ENCODE measurements at regions not wholly inside any gene's neighbourhood (a gene's known extent, or its start where the extent isn't known, plus 50 kb on each side); places are given as distances from the start of the nearest gene placed in this dataset.

DNA sequence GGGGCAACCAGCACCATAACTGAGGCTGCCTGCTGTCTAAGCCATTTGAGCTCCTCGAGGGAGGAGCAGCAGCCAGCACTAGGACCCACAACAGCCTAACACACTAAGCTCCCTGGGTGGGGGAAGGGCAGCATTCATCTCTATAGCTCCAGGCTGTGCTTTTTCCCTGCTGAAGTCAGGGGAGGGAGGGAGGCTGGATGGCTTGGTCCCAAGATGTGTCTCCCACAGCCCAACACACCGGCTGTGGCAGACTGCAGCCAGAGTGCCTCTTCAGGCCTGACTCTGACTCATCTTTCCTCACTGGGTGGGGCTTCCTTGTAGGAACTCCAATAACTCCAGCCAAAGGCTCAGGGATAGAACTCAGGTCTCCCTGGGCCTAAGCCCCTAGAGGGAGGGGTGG is 296.3 kb downstream of the PRDM2 start:
- Histone ChIP-seq H3K9me3 (ENCODE audit: control extremely low read depth in 1 of 3, control insufficient read depth in 2 of 3, insufficient read depth in 1 of 3, low read length in 2 of 3) (peaks cover 0 to 11% (median 1%) of the 10 kb centered on the region in 3 donors), H3K9ac (ENCODE audit: low read length) (no peak overlapping the region), H3K4me2 (replicated peaks; ENCODE audit: low read depth, low read length, poor library complexity, severe bottlenecking) (no peak overlapping the region), H3K4me1 (ENCODE audit: control insufficient read depth in 2 of 2, insufficient read depth in 2 of 2, low read length in 2 of 2) (no peaks in the 10 kb centered on the region), H4K20me1 (ENCODE audit: control insufficient read depth, insufficient read depth, low read length, poor library complexity, severe bottlenecking) (no peaks in the 10 kb centered on the region), H2AFZ (ENCODE audit: insufficient read depth, low read depth, low read length, poor library complexity, severe bottlenecking) (no peak overlapping the region), H3K79me2 (ENCODE audit: control insufficient read depth, insufficient read depth, low read length) (no peaks in the 10 kb centered on the region), H3K4me3 (ENCODE audit: control extremely low read depth in 1 of 5, extremely low read depth in 1 of 5, insufficient read depth in 1 of 5, low read depth in 2 of 5, low read length in 4 of 5) (no peak overlapping the region), H3K36me3 (replicated peaks in 1 of 2; ENCODE audit: control extremely low read depth in 1 of 2, control insufficient read depth in 1 of 2, extremely low read depth in 1 of 2, insufficient read depth in 2 of 2, low read length in 1 of 2) (no peaks in the 10 kb centered on the region), H3K27ac (ENCODE audit: low read length in 2 of 2) (no peak overlapping the region), H3K27me3 (replicated peaks in 1 of 4; ENCODE audit: control extremely low read depth in 1 of 4, control insufficient read depth in 3 of 4, insufficient read depth in 4 of 4, low read length in 3 of 4) (peaks cover 0 to 4% (median 0%) of the 10 kb centered on the region in 4 experiments)
- ATAC-seq (ENCODE audit: low read depth) (no peak), DNase-seq (no peak)
- POLR2A ChIA-PET, result no interaction called here
- no CpG with 5 or more reads among the region's 2 CpGs for WGBS (ENCODE audit: insufficient coverage)
- Mint-ChIP-seq H3K9me3 (ENCODE audit: insufficient read depth) (peaks cover 9% of the 10 kb centered on the region), H3K27ac (no peak overlapping the region), H3K4me1 (no peaks in the 10 kb centered on the region), H3K4me3 (no peak overlapping the region), H3K27me3 (peaks cover 12% of the 10 kb centered on the region)
- intact Hi-C loops (cut with micrococcal nuclease), result no loop called here
- CTCF ChIA-PET, result no interaction called here
- TF ChIP-seq, protein P1, sequence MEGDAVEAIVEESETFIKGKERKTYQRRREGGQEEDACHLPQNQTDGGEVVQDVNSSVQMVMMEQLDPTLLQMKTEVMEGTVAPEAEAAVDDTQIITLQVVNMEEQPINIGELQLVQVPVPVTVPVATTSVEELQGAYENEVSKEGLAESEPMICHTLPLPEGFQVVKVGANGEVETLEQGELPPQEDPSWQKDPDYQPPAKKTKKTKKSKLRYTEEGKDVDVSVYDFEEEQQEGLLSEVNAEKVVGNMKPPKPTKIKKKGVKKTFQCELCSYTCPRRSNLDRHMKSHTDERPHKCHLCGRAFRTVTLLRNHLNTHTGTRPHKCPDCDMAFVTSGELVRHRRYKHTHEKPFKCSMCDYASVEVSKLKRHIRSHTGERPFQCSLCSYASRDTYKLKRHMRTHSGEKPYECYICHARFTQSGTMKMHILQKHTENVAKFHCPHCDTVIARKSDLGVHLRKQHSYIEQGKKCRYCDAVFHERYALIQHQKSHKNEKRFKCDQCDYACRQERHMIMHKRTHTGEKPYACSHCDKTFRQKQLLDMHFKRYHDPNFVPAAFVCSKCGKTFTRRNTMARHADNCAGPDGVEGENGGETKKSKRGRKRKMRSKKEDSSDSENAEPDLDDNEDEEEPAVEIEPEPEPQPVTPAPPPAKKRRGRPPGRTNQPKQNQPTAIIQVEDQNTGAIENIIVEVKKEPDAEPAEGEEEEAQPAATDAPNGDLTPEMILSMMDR (IDR thresholded peaks at IDR 0.05), result no peak
- no peak for TF ChIP-seq EZH2 (IDR thresholded peaks at IDR 0.05; ENCODE audit: borderline replicate concordance, insufficient read depth, low read depth, low read length, poor library complexity, severe bottlenecking)

DNA sequence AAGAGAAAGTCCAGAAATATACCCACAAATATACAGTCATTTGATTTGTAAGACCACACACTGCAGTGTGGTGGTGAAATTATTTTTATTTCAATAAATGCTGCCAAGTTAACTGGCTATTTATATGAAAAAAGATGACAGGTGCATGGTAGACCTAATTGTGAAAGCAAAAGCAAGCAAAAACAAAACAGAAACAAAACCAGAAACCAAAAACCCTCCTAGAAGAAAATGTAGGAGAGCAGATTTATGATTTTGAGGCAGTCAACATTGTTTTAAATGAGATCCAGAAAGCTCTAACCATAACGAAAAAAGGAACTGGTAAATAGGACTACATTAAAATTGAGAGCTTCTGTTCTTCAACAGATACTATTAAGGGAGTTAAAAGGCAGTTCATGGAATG is 303.6 kb downstream of the PRDM2 start:
- Histone ChIP-seq H3K4me2 (replicated peaks; ENCODE audit: low read depth, low read length, poor library complexity, severe bottlenecking) (no peak overlapping the region), H3K27me3 (replicated peaks in 1 of 4; ENCODE audit: control extremely low read depth in 1 of 4, control insufficient read depth in 3 of 4, insufficient read depth in 4 of 4, low read length in 3 of 4) (no peaks in the 10 kb centered on the region), H4K20me1 (ENCODE audit: control insufficient read depth, insufficient read depth, low read length, poor library complexity, severe bottlenecking) (no peaks in the 10 kb centered on the region), H3K4me1 (ENCODE audit: control insufficient read depth in 2 of 2, insufficient read depth in 2 of 2, low read length in 2 of 2) (no peaks in the 10 kb centered on the region), H3K27ac (ENCODE audit: low read length in 2 of 2) (no peak overlapping the region), H3K9me3 (ENCODE audit: control extremely low read depth in 1 of 3, control insufficient read depth in 2 of 3, insufficient read depth in 1 of 3, low read length in 2 of 3) (peaks cover 0 to 1% (median 0%) of the 10 kb centered on the region in 3 donors), H3K36me3 (replicated peaks in 1 of 2; ENCODE audit: control extremely low read depth in 1 of 2, control insufficient read depth in 1 of 2, extremely low read depth in 1 of 2, insufficient read depth in 2 of 2, low read length in 1 of 2) (no peaks in the 10 kb centered on the region), H3K9ac (ENCODE audit: low read length) (no peak overlapping the region), H3K79me2 (ENCODE audit: control insufficient read depth, insufficient read depth, low read length) (no peaks in the 10 kb centered on the region), H3K4me3 (ENCODE audit: control extremely low read depth in 1 of 5, extremely low read depth in 1 of 5, insufficient read depth in 1 of 5, low read depth in 2 of 5, low read length in 4 of 5) (no peak overlapping the region), H2AFZ (ENCODE audit: insufficient read depth, low read depth, low read length, poor library complexity, severe bottlenecking) (no peak overlapping the region)
- TF ChIP-seq, protein P1 (IDR thresholded peaks at IDR 0.05), result no peak
- no peak for TF ChIP-seq EZH2 (IDR thresholded peaks at IDR 0.05; ENCODE audit: borderline replicate concordance, insufficient read depth, low read depth, low read length, poor library complexity, severe bottlenecking)
- ChIA-PET CTCF (no interaction called here), POLR2A (no interaction called here)
- no peak overlapping the region for H3K27ac Mint-ChIP-seq
- intact Hi-C loops (cut with micrococcal nuclease), result no loop called here
- peaks cover 13% of the 10 kb centered on the region for H3K9me3 Mint-ChIP-seq (ENCODE audit: insufficient read depth)
- ATAC-seq (ENCODE audit: low read depth) (no peak), DNase-seq (no peak)
- H3K4me3 Mint-ChIP-seq, result no peak overlapping the region
- no CpG with 5 or more reads among the region's 1 CpG for WGBS (ENCODE audit: insufficient coverage)
- peaks cover 1% of the 10 kb centered on the region for H3K4me1 Mint-ChIP-seq
- H3K27me3 Mint-ChIP-seq, result peaks cover 4% of the 10 kb centered on the region

Data from B cell (primary cell).